ENCODE measurements at regions not wholly inside any gene's neighbourhood (a gene's known extent, or its start where the extent isn't known, plus 50 kb on each side); places are given as distances from the start of the nearest gene placed in this dataset.

- Histone ChIP-seq H3K4me1 (no peaks in the 10 kb centered on the region), H3K36me3 (ENCODE audit: insufficient read depth in 1 of 2, low read depth in 1 of 2) (no peaks in the 10 kb centered on the region), H3K9me3 (no peaks in the 10 kb centered on the region), H3K27me3 (ENCODE audit: insufficient read depth in 3 of 3, low read length in 2 of 3) (no peaks in the 10 kb centered on the region), H3K27ac (no peak overlapping the region), H3K4me3 (no peak overlapping the region)
- no peak for TF ChIP-seq CTCF (IDR thresholded peaks at IDR 0.05)
- ATAC-seq: no peak
- 61 to 80% (median 80%) methylated on average over 2 of the region's 2 CpGs for WGBS, 3 donors
- intact Hi-C loops (cut with DNase I): no loop called here
- no peak for DNase-seq
Observed at GRCh38 chr21:28429161-28429560, 563.5 kb downstream of the LTN1 start.

GRCh38 chr21:28427394-28428022 lies 565.2 kb downstream of the LTN1 start:
- intact Hi-C loops (cut with DNase I): no loop called here
- Histone ChIP-seq H3K27me3 (ENCODE audit: insufficient read depth in 3 of 3, low read length in 2 of 3) (no peaks in the 10 kb centered on the region), H3K4me1 (no peaks in the 10 kb centered on the region), H3K9me3 (no peaks in the 10 kb centered on the region), H3K36me3 (ENCODE audit: insufficient read depth in 1 of 2, low read depth in 1 of 2) (no peaks in the 10 kb centered on the region), H3K27ac (no peak overlapping the region), H3K4me3 (no peak overlapping the region)
- WGBS, 3 donors: 83 to 97% (median 91%) methylated on average over 1 of the region's 1 CpG
- no peak for ATAC-seq
- TF ChIP-seq CTCF (IDR thresholded peaks at IDR 0.05): no peak
- DNase-seq: no peak

GRCh38 chr21:28426545-28426944 lies 566.1 kb downstream of the LTN1 start:
- no peaks in the 10 kb centered on the region for H3K4me1 ChIP-seq
- H3K27me3 ChIP-seq (ENCODE audit: insufficient read depth in 3 of 3, low read length in 2 of 3): no peaks in the 10 kb centered on the region
- no peaks in the 10 kb centered on the region for H3K9me3 ChIP-seq
- no peaks in the 10 kb centered on the region for H3K36me3 ChIP-seq (ENCODE audit: insufficient read depth in 1 of 2, low read depth in 1 of 2)
- H3K27ac ChIP-seq: no peak overlapping the region
- DNase-seq (no peak), ATAC-seq (no peak)
- H3K4me3 ChIP-seq: no peak overlapping the region
- no peak for TF ChIP-seq CTCF (IDR thresholded peaks at IDR 0.05)
- intact Hi-C loops (cut with DNase I): no loop called here

GRCh38 chr21:28423521-28424190 lies 569.0 kb downstream of the LTN1 start:
- H3K4me3 ChIP-seq: no peak overlapping the region
- DNase-seq: no peak
- H3K27ac ChIP-seq: no peak overlapping the region
- no peaks in the 10 kb centered on the region for H3K36me3 ChIP-seq (ENCODE audit: insufficient read depth in 1 of 2, low read depth in 1 of 2)
- intact Hi-C loops (cut with DNase I): no loop called here
- H3K9me3 ChIP-seq: no peaks in the 10 kb centered on the region
- ATAC-seq: no peak
- H3K4me1 ChIP-seq: no peaks in the 10 kb centered on the region
- H3K27me3 ChIP-seq (ENCODE audit: insufficient read depth in 3 of 3, low read length in 2 of 3): no peaks in the 10 kb centered on the region
- TF ChIP-seq CTCF (IDR thresholded peaks at IDR 0.05): no peak
- 25 to 57% (median 39%) methylated on average over 3 of the region's 3 CpGs for WGBS, 3 donors

Data from psoas muscle (tissue), 7 donors.